ENCODE measurements at regions not wholly inside any gene's neighbourhood (a gene's known extent, or its start where the extent isn't known, plus 50 kb on each side); places are given as distances from the start of the nearest gene placed in this dataset.

DNA sequence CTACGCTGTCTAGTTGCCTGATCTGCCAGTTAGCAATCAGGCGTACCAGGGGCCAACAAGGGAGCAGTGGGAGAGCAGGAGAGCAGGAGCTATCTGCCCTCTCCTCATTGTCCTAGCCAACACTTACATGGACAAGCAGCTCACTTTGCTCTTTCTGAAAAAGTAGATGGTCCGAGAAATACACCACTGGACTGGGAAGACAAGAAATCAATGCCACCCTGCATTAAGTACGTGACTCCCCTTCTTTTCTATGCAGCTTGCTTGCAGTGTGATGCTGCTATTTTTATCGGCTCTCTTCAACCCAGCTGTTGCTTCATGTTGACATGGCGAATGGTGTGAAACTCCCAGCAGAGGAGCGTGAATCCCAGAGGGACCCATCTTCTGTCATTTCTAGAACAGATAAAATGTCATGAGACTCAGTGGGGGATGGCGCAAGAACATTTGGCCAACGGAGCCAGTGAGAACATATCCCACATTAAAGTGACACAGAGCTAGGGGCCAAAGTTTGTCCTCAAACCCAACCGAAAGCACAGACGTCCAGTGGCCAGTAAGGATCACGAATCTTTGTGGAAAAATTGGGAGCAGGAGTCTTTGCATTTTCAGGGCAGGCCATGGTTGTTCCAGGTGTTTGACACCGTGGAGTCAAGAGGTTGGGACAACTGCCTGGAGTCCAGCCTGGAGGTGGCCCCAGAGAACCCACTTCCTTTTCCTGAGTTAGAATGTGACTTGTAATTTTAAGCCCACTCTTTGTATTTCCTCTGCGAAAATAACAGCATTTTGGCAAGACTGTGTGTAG, 53.7 kb upstream of the MEF2A start:
- TF ChIP-seq CTCF (IDR thresholded peaks at IDR 0.05) (no peak), POLR2AphosphoS5 (IDR thresholded peaks at IDR 0.05; ENCODE audit: insufficient read depth in 1 of 2, low read depth in 1 of 2) (no peak), POLR2A (IDR thresholded peaks at IDR 0.05) (no peak)
